HG03354 (cell line): ENCODE measurements at regions not wholly inside any gene's neighbourhood (a gene's known extent, or its start where the extent isn't known, plus 50 kb on each side); places are given as distances from the start of the nearest gene placed in this dataset.
A peak's percentile ranks its signal among the peaks of the same experiment; 100 is the strongest.
"Not testable (repeated sequence)": the region's sequence is repeated elsewhere in the genome, so short reads cannot be mapped to it uniquely, and the experiment has no call there.

Experiments
- ATAC-seq: cut with Tn5 transposase; IDR thresholded peaks from one replicate; pipeline ENCODE4 v1.9.1; 2021; ENCODE audit warnings: mild to moderate bottlenecking; ENCODE audit not compliant: unreplicated experiment, poor library complexity, severe bottlenecking

DNA sequence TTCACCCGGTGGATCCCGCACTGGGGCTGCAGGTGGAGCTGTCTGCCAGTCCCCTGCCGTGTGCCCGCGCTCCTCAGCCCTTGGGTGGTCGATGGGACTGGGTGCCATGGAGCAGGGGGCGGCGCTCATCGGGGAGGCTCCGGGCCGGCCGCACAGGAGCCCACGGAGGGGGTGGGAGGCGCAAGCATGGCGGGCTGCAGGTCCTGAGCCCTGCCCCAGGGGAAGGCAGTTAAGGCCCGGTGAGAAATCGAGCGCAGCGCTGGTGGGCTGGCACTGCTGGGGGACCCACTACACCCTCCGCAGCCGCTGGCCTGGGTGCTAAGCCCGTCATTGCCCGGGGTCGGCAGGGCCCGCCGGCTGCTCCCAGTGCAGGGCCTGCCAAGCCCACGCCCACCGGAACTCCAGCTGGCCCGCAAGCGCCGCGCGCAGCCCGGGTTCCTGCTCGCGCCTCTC, 149.6 kb upstream of the SPRY2 start:
- not testable (repeated sequence) for ATAC-seq

DNA sequence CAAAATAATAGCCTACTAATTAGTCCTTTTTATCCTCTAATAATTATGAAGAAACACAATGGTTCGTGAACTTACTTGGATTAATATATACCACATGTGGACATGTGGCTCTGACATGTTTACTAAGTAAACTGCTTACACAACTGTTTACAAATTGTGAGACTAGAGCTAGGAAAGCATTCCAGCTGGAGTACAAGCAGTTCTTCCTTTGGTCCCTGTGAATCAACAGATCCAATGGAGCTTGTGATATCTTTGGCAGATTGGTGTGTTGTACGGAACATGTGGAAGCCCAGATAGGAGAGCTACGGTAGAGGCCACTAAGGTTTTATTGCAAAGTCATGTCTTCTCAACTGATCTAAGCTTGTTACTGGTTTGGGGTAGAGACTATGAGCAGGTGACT, 145.5 kb upstream of the SPRY2 start:
- ATAC-seq, result no peak

DNA sequence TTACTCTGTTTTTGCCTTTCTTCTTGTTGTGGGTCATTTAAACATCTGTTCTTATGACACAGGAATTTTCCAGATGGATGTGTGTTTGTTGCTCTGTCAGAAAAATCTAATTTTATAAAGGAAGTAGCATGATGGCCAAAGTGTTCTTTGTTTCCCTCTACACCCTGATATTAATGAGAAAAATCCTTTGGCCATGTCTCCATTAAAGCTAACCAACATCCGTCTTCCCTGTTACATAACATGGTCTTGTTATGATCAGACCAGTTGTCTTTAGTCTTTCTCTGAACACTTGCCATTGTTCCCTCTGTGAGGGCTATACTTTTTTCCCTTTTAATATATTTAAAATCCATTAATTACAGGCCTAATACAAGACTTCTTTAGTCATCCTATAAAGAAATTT, 142.2 kb upstream of the SPRY2 start:
- no peak for ATAC-seq

DNA sequence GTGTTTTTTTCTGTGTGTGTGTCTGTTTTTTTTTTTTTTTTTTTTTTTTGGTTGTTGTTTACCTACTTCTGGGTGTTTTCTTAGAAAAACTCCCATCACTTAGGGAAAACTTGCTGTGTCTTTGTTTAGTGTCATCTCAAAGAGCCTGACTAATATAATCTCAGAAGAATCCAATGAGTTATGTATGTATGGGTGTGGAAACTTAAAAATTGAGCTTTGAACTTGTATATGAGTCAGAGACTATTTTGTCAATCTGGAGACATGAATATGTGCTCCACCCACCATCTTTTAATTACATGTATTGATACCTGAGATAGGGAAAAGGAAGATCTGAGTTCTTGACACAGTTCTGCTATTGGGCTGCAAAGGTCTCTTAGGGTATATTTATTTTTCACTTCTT, 140.7 kb upstream of the SPRY2 start:
- no peak for ATAC-seq

DNA sequence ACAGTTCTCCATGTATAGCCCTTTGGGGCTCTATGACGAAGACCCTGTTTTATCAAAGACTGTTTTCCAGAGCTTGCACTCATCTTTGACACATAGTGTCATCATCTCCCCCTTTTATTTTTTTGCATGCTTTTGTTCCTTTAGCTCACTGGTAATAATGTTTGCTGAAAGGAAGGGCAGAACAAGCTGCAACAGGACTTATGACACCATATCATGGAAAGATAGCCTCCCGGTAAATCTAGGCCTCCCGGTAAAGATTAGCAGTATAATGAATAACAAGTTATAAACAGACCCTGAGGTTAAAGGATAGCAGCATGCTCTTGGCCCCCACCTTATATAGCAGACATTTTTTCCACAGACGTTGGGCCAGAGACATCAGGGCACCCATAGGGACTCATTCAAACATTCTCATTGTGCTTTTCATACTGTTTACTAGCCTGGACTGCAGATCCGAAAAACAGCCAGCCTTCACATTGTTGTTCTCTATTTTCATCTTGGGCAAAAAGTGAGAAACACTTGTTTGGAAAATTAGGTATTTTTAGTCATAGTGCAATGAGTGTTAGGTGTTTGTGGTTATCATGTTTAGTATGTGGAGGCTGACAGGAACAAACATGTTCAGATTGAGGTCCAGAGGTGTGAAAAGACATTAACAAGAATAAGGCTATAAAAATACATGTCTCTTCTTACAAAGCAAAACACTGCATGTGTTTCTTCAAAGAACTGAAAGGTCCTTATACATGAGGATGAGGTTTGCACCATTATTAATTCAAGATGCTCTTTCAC, 136.9 kb upstream of the SPRY2 start:
- ATAC-seq, result no peak

DNA sequence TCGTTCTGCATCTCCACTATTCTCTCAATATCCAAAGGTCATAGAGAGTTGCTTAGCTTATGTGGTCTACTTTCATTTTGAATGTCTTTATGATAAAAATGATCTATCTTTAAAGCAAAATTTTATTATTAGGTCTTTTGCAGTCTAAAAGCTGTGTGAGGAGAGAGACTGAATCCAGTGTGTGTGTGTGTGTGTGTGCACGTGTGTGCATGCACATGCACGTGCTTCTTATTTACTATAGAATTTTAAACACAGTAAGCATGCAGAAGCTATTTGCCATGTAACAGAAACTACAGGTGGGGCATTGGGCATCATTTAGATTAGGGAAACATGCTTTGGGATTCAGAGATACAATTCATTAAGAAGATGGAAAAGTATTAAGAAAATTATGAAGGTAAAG, 136.0 kb upstream of the SPRY2 start:
- no peak for ATAC-seq

DNA sequence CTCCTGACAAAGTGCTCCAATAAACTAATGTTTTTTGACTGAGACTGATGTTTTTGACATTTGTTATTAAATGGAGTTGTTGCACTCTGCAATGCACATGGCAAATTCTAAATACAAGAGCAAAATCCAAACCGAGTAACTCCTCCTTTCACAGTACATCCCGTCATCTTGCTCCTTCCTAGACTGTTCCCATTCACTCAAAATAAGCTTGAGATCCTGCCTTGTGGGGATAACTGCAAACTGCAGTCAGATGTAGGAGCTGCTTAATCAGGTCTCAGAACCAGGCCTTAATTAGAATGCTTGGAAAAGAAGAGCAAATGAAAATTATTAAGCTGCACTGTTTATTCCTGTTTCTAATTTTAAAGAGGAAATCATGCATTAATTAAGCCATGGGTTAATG, 134.8 kb upstream of the SPRY2 start:
- ATAC-seq, result no peak

DNA sequence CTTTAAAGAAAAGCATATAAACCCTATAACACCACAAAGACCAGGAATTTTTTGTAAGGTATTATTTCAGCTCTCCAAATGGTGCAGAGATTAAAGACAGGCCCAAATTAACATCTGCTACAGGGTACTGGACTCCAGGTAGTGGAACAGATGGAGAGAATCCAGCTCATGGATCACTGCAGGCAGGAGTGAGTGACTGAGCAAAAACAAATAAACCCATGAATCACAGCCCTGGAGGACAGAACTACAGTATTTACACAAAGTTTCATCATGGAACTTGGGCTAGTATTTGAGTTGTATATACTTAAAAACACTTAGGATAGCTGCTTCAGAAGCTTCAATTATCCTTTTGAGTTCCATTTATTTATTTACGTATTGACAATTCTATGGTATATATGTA, 132.8 kb upstream of the SPRY2 start:
- no peak for ATAC-seq

DNA sequence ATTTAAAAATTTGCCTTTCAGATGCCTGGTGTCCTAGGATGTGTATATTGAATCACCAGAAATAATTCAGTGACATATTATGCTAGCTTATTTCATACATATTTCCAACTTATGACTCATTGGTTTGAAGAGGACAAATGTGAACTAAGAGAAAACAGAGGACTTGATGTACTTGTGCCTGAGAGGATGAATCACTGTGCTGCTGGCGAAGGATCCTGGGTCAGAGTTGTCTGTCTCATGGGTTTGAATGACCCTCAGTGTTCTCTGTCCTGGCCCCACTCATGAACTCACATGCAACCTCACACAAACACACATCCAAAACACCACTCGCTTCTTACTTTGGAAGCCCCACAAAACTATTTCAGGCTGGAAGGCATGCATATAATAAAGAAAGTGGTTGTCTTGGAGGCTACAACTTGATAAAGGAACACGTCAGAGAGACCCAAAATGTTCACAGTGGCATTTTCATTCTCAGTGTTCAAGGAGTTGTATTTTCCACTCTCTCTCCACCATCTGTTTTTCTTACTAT, 129.0 kb upstream of the SPRY2 start:
- no peak for ATAC-seq

DNA sequence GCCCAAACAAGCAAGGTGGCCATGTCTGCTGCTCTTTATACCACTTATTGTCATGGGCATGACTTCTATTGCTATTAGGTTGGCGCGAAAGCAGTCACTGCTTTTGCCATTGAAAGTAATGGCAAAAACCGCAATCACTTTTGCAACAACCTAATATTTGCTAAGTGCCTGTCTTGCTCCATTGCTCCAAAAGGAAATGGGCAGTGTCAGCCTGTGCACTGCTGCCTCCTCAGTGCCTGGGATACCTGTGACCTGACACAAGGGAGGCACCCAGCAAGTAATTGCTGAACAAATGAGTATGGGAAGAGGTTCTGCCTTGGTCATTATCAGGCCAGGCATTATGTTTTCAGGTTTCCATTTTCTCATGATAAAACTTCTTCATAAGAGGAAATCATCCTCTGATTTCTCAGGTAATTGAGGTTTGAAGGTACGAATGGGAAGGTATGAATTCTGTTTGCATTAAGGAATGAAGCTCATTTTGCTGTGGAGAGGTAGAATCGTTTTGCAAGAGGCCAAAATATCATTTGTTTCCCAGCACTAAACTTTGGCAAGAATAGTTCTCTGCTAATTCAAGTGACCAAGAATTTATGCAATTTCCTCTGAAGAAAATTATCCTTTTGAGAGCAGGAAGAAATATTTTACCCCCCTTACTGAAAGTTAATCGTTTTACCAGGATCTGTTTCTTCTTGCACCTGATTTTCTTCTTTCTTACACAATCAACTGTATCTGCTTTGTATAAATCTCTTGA, 128.4 kb upstream of the SPRY2 start:
- no peak for ATAC-seq

DNA sequence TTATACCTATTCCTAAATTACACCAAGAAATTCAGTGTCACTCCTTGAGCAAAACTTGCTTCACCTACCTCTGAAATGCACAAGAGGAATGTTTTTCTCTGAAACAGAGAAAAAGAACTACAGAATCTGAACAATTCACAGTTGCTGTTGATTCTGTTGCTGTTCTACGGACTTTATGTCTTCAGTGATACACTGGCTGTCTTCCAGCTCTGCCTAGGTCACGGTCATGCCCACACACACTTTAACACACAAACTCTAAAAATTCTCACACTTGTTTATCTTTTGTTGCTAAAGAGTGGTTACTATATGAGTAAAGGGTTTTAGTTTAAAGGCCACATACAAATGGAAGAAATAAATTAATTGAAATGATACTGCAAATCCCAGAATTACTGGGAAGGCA, 124.4 kb upstream of the SPRY2 start:
- no peak for ATAC-seq

DNA sequence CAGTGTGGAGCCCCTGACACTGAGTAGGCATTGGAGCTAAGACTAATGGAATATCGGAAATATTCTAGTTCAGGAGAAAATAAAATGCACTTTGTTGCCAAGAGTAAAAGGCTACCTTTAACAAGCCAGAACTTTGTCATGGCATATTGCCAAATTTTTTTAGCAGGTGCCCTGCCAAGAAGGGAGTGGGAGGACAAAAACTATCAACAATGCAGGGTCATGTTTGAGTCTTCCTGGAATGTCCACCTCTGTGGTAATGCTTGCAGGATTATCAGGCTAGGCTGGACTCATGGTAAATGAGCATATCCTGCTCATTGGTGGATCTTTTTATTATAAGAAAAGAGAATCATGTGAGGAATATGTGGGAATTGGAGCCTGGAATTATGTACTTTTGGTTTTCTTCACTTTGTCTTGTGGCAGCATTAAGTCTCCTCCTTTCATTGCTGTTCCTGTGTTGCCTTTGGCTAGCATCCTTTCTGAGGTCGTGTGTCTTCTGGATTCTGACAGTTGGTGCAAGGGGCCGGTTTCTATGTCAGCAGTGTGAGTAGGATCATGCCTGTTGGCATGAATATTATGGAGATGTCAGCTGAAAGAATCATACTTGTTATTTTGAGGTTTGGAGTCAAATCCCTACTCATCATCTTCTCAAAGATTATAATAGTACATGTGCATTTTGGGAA, 122.9 kb upstream of the SPRY2 start:
- ATAC-seq, result no peak

DNA sequence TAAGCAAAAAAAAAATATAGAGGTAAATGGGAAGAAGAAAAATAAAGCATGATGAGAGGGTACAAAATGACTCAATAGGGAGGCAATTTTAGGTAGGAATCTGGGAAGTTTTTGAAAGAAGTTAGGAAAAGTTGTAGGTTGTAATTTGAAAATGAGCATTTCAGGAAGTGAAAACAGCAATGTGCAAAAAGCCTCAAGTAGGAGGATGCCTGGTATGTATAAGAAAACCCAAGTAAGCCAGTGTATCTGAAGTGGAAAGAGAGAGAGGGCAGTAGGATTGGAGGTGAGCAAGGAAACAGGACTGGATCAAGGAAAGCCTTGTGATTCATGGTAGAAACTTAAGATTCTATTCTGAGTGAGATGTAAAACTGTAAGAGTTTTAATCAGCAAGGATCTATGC, 121.6 kb upstream of the SPRY2 start:
- no peak for ATAC-seq

DNA sequence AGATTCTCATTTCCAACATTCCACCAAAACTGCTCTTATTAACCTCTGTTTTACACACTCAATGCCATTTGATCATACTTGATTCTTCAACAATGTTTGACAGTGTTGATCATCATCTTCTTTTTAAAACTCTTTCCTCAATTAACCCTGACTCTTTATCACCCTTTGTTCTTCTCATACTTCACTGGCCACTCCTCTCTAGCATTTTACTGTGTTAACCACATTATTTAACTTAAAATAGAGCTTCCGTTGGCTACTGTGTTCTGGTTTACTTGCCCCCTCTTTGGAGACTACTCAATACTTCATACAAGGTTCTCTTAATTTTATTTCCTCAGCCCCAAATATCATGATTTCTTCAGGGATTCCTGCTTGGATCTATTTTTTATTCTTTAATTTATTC, 121.1 kb upstream of the SPRY2 start:
- ATAC-seq, result no peak

DNA sequence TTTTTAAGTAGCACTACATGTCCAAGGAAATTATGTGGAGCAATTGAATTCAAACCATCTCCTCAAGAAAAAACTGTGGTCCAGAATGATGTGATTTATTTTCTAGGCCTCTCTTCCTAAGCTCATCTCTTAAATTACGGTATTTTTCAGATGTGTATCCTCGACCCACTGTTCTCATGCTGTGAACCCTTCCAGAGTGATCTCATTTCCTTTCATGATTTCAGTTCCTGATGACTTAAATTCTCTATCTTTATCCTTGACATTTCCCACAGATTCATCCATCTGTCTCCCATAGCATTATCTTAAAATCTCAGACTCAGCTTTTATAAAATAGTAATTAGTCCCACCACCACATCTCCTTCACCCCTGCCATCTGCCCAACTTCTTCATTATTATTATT, 117.6 kb upstream of the SPRY2 start:
- ATAC-seq, result no peak

DNA sequence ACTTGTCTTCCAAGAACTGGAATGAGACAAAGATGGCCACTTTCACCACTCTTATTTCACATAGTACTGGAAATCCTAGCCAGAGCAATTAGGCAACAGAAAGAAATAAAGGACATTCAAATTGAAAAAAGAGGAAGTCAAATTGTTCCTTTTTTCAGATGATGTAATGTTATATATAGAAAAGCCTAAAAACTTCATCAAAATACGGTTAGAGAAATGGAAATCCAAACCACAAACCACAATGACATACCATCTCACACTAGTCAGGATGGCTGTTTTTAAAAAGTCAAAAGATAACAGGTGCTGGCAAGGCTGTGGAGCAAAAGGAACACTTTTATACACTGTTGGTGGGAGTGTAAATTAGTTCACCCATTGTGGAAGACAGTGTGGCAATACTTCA, 113.3 kb upstream of the SPRY2 start:
- peak; percentile 82 for ATAC-seq

DNA sequence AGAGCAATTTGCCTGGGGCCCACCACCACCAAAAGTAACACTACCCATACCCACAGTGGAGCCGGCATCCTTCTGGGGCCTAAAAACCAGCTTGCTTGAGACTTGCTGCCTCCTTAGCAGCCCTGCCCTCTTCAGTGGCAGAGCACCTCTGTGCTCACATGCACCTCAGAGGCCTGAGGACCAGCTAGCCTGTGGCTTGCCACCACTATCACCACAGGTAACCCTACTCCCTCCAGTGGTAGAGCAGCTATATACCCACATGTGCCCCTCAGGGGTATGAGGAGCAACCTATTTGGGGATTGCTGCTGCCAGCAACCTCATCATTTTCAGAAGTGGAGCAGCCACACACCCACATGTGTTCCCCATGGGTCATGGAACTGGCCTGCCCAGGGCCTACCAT, 111.4 kb upstream of the SPRY2 start:
- ATAC-seq, result no peak

DNA sequence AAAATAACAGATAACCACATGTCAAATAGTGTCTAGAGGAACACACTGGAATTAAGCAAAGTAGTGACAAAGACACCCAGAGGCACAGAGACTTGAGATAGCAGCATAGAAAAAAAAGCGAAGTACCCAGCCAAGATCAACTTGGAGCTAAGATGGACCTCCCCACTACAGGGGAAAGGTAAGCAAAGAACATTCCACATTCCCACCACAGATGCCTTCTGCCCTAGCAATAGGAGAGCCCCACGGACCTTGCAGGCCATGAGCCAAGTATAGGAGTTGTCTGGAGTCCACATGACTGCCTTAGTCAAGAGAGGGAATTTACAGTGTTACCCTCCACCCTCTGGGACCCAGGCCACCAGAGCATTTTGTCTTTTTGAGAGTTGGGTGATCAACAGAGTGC, 110.7 kb upstream of the SPRY2 start:
- ATAC-seq, result no peak

DNA sequence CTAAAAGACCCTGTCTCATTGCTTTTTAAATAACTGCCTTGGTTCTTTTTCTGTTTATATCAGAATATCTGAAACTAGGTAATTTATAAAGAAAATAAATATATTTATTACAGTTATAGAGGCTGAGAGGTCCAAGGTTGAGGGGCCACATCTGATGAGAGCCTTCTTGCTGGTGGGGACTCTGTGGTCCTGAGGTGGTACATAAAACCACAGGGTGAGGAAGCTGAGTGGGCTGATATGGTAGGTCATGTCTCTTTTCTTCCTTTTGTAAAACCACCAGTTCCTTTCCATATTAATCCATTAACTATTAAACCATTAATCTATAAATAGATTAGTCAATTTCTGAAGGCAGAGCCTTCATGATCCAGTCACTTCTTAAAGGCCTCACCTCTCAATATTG, 109.5 kb upstream of the SPRY2 start:
- ATAC-seq, result no peak

DNA sequence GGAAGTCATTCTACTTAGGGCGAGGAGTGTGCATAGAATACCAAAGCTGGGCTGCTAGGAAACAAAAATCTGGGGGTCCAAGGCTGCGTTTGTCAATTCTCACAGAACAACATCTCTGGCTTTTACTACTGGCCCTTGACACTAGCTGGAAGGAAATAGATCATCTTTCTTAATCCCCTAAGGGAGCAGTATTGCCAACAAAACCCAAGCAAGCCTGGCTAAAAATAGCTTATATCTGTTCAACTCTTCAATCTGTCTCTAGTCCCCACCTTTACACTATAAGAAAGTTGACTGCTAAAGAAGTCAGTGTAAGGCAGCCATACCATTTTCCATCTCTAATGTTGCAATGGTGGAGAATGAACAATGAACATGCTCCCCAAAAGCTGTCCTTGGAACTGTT, 107.8 kb upstream of the SPRY2 start:
- ATAC-seq, result no peak

DNA sequence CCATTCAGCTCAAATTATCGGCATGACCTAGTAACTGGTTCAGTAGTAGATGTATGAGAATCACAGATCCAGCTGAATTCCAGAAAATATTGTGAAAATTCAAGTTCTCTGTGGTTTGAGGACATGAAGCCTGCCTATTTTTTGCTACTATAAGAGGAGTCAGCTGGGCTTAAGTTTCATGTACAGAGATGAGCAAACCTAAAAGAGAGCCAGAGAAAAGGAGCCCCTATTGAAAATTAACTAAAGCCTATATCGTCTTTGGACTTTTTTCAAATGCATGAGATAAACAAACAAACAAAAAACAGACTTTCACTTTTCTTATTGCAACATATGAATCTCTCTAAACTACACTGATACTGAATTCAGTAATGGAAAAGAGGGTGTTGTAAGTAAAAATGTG, 106.8 kb upstream of the SPRY2 start:
- peak; percentile 56 for ATAC-seq
